ENCODE measurements at regions not wholly inside any gene's neighbourhood (a gene's known extent, or its start where the extent isn't known, plus 50 kb on each side); places are given as distances from the start of the nearest gene placed in this dataset.

DNA sequence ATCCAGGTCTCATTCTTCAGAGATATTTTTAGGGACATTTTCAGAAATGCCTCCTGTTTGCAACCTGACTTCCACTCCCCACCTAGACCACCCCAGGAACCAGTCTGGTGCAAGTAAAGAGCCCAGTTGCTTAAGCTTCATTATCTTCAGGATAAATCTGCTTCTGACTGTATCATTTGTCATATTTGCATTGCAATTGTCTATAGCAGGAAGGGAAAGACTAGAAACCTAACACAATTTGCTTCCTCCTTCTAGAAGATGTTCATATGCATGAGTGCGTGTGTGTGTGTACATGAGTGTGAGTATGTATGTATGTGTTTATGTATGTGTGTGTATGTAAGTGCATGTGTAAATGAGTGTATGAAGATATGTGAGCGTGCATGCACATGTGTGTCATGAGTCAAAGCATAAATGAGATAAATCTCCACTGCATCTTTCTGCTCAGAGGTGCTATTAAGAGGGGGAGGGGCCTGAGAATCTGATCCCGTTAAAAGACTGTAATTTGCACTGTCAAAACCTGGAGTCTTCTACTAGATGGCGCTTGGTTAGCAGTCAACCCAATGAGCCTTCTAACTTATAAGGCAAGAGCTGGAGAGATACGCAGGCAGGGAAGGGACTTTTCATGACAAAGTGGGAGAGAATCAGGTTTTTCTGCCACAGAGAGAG lies 178.8 kb upstream of the KL start:
- Mint-ChIP-seq H3K36me3 (ENCODE audit: insufficient read depth, unreplicated experiment) (no peaks in the 10 kb centered on the region), H3K27me3 (ENCODE audit: insufficient read depth, unreplicated experiment) (no peaks in the 10 kb centered on the region), H3K27ac (ENCODE audit: low read depth, unreplicated experiment) (no peak overlapping the region), H3K9me3 (ENCODE audit: unreplicated experiment) (peaks cover 8% of the 10 kb centered on the region), H3K4me1 (ENCODE audit: insufficient read depth, unreplicated experiment) (no peaks in the 10 kb centered on the region), H3K4me3 (ENCODE audit: unreplicated experiment) (no peak overlapping the region)
- TF ChIP-seq CTCF (IDR thresholded peaks at IDR 0.05; ENCODE audit: unreplicated experiment): no peak
- ChIA-PET POLR2A (no interaction called here), CTCF (no interaction called here)
- intact Hi-C loops (cut with micrococcal nuclease): no loop called here
- BruUV-seq (replicated peaks): no TSS peak
- DNase-seq (ENCODE audit: unreplicated experiment): no peak

DNA sequence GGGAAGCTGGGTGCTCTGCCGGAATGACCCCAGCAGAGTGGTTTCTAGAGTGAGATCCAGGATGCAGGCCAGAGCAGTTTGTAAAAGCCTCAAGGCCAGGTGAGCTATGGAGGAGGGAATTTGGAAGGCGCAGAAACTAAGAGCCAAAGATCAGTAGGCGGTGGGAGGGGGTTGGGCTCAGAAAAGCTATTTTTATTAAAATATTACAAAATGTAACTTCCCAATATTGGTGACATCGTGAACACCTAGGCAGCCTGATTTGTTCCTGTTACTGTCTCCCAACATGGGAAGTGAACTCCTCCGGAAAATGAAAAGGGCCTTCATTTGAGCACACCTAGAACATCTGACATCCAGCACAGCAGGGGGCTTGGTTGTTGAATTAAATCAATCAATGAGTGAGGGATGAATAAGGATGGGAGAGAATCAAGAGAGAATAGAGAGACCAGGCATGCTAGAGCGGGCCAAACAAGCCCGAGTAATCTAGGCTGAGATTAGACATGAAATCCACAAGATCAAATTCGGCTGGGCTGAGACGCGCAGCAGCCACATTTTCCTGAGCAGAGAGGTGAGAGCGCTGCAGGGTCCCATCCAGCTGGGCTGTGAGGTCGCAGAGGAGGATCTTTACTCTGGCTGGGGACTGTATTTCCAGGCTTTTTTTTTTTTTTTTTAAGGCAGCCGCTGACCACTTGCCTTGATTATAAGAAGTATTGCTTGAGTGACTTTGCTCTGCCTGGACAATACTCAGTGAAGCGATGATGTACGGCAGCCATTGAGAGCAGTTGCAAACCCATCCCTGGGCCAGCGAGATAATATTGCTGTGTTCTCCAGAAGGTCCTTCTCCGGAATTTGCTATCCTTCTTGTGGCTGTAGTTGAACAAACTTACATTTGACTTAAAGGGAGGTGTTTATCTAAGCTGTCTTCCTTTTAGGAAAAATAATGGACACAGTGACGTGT lies 178.0 kb upstream of the KL start:
- no peaks in the 10 kb centered on the region for H3K36me3 Mint-ChIP-seq (ENCODE audit: insufficient read depth, unreplicated experiment)
- POLR2A ChIA-PET: no interaction called here
- no peaks in the 10 kb centered on the region for H3K4me1 Mint-ChIP-seq (ENCODE audit: insufficient read depth, unreplicated experiment)
- intact Hi-C loops (cut with micrococcal nuclease): no loop called here
- no peak for DNase-seq (ENCODE audit: unreplicated experiment)
- peaks cover 8% of the 10 kb centered on the region for H3K9me3 Mint-ChIP-seq (ENCODE audit: unreplicated experiment)
- no peak for TF ChIP-seq CTCF (IDR thresholded peaks at IDR 0.05; ENCODE audit: unreplicated experiment)
- no TSS peak for BruUV-seq (replicated peaks)
- CTCF ChIA-PET: no interaction called here
- no peak overlapping the region for H3K4me3 Mint-ChIP-seq (ENCODE audit: unreplicated experiment)
- no peaks in the 10 kb centered on the region for H3K27me3 Mint-ChIP-seq (ENCODE audit: insufficient read depth, unreplicated experiment)
- H3K27ac Mint-ChIP-seq (ENCODE audit: low read depth, unreplicated experiment): no peak overlapping the region

- CTCF ChIA-PET: interaction anchor here (0.6 kb wide), 1 partner anchor 42 kb away, joined by 5 read pairs; no protein-coding TSS in a partner anchor
- Mint-ChIP-seq H3K9me3 (ENCODE audit: unreplicated experiment) (peaks cover 8% of the 10 kb centered on the region), H3K27ac (ENCODE audit: low read depth, unreplicated experiment) (no peak overlapping the region), H3K27me3 (ENCODE audit: insufficient read depth, unreplicated experiment) (no peaks in the 10 kb centered on the region), H3K4me3 (ENCODE audit: unreplicated experiment) (no peak overlapping the region), H3K4me1 (ENCODE audit: insufficient read depth, unreplicated experiment) (no peaks in the 10 kb centered on the region), H3K36me3 (ENCODE audit: insufficient read depth, unreplicated experiment) (no peaks in the 10 kb centered on the region)
- no peak for DNase-seq (ENCODE audit: unreplicated experiment)
- POLR2A ChIA-PET: no interaction called here
- intact Hi-C loops (cut with micrococcal nuclease): no loop called here
- BruUV-seq (replicated peaks): no TSS peak
- TF ChIP-seq CTCF (IDR thresholded peaks at IDR 0.05; ENCODE audit: unreplicated experiment): no peak
Measured at GRCh38 chr13:32838945-32839344, 177.3 kb upstream of the KL start.

- Mint-ChIP-seq H3K27me3 (ENCODE audit: insufficient read depth, unreplicated experiment) (no peaks in the 10 kb centered on the region), H3K4me3 (ENCODE audit: unreplicated experiment) (no peak overlapping the region), H3K4me1 (ENCODE audit: insufficient read depth, unreplicated experiment) (no peaks in the 10 kb centered on the region), H3K36me3 (ENCODE audit: insufficient read depth, unreplicated experiment) (no peaks in the 10 kb centered on the region), H3K27ac (ENCODE audit: low read depth, unreplicated experiment) (no peak overlapping the region), H3K9me3 (ENCODE audit: unreplicated experiment) (peaks cover 16% of the 10 kb centered on the region)
- no TSS peak for BruUV-seq (replicated peaks)
- DNase-seq (ENCODE audit: unreplicated experiment): no peak
- intact Hi-C loops (cut with micrococcal nuclease): no loop called here
- POLR2A ChIA-PET: no interaction called here
- no peak for TF ChIP-seq CTCF (IDR thresholded peaks at IDR 0.05; ENCODE audit: unreplicated experiment)
- CTCF ChIA-PET: no interaction called here
Measured at GRCh38 chr13:32840113-32840512, 176.1 kb upstream of the KL start.

Measured in MCF 10A (cell line).